C4-2B (cell line): ENCODE measurements at regions not wholly inside any gene's neighbourhood (a gene's known extent, or its start where the extent isn't known, plus 50 kb on each side); places are given as distances from the start of the nearest gene placed in this dataset.

Experiments used
- H3K27ac ChIP-seq: fragments of 450-650 bp; 2 replicates; pipeline ENCODE4 v1.5.1; 2017
- ZFX ChIP-seq: fragments of 450-650 bp; IDR thresholded peaks from 2 replicates; pipeline ENCODE4 v1.6.1; 2017
- TF ChIP-seq, protein P1 (sequence below): fragments of 450-650 bp; conservative IDR thresholded peaks from 2 replicates; pipeline ENCODE4 v1.5.1; 2017; ENCODE audit warnings: mild to moderate bottlenecking

DNA sequence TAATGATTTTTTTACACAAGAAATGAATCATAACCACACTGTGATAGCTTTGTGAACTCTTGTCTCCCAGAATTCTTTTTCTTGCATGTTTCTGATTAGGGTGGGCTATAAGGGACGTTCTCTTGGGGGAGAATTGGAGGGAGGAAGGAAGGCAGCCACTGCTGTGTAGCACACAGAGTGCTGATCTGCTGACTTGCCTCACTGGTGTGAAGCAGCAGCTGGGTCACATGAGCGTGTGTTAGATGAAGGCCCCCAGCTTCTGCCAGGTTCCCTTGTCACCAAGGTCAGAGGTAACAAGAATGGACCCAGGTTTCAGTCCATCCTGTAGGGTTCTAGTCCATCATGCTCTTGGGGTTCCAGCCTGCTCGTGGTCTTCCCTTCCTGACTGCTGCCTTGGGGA is 107.4 kb upstream of the GLI2 start:
- TF ChIP-seq, protein P1, sequence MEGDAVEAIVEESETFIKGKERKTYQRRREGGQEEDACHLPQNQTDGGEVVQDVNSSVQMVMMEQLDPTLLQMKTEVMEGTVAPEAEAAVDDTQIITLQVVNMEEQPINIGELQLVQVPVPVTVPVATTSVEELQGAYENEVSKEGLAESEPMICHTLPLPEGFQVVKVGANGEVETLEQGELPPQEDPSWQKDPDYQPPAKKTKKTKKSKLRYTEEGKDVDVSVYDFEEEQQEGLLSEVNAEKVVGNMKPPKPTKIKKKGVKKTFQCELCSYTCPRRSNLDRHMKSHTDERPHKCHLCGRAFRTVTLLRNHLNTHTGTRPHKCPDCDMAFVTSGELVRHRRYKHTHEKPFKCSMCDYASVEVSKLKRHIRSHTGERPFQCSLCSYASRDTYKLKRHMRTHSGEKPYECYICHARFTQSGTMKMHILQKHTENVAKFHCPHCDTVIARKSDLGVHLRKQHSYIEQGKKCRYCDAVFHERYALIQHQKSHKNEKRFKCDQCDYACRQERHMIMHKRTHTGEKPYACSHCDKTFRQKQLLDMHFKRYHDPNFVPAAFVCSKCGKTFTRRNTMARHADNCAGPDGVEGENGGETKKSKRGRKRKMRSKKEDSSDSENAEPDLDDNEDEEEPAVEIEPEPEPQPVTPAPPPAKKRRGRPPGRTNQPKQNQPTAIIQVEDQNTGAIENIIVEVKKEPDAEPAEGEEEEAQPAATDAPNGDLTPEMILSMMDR = no peak
- no peak for TF ChIP-seq ZFX

DNA sequence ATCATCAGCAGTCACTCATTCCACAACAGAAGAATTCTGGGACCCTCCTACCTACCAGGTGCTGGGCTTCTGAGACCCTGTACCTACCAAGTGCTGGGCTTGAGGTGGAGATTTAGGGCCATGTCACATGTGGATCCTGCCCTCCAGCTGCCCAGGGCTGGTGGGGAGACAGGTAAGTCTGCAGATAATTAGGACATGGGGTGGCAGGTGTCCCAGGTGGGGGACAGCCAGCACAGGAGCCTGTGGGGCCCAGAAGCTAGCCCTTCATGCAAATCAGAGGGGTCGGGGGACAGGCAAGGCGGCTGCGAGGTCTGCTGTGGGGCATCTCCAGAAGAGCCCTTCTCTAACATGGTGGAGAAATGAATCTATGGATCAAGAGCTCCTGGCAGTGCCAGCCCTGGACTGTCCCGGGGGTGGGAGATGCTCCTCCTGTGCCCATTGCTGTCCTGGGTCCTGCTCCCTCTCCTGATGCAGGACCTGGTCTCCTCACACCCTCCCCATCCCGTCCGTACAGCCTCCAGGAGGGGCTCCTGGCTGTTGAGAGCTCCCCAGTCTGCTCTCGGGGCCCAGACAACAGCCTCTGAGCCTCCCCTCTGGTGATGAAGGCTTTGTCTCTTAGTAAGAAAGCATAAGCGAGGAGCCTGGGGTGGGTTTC is 106.3 kb upstream of the GLI2 start:
- H3K27ac ChIP-seq = peak overlapping the region; percentile 81
- TF ChIP-seq ZFX = no peak
- TF ChIP-seq, protein P1 = no peak

More for the DNA sequence above, 107.4 kb upstream of the GLI2 start:
- no peak overlapping the region for H3K27ac ChIP-seq

DNA sequence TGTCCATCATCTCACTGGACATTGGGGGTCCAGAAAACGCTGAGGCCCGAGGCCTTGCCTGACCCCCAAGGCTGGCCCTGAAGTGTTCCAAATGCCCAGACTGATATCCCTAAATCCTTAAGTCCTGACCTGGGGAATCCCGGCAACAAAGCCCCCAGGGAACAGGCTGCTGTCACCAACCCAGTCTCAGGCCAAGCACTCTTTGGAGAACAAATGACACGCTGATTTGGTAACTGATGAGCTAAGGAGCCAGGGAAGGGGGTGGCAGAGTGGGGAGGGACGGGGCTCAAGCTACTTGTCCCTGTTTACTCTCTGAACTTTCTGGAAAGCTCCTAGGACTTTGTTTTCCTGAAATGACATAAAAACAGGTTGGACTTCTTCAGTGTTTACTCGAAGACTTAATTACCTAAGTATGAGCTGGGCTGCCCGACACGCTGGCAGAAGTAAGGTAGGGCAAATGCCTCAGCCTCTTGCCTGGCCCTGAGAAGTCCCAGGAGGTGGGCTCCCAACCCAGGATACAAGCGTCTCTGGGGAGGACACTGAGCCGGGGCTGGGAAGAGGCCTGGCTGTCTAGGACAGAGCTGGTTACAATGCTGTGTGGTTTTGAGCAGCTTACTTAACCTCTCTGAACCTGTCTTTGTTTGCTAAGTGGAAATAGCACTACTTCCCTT is 105.5 kb upstream of the GLI2 start:
- no peak for TF ChIP-seq ZFX
- TF ChIP-seq, protein P1 = no peak
- H3K27ac ChIP-seq = peak overlapping the region; percentile 81

DNA sequence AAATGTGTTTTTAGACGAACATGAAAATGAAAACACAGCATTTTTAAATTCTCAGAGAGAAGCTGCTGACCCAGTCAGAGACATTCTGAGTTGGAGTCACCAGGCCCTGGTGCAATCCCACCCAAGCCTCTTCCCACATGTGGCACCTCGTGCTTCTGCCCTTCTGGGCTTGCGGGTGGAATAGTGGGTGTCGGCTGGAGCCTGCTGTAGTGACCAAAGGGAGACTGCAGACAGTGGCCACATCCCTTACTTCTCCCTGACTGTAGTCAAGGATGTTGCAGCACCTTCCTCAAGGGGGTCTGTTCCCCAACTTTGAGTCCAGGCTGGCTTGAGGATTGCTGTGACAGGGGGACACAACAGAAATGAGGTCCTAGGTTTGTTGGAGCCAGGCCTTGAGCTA is 104.4 kb upstream of the GLI2 start:
- TF ChIP-seq ZFX = no peak
- TF ChIP-seq, protein P1 = no peak
- peak overlapping the region; percentile 81 for H3K27ac ChIP-seq

DNA sequence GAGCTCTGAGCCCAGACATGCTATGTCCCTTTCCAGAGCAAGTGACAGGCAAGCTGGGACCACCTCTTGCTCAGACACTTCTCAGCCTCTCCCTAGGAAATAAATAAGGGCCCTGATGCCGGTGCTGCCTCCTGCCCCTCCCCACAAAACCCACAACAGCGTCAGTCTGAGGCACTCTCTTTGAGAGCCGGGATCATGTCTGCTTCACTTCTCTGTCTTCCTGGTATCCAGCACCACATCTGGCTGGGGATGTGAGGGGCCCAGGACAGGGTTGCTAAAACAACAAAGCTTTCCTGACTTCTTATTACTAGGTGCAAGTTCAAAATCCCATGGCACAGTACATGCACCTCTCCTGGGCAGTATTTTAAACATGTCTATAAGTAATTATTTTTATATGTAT is 103.9 kb upstream of the GLI2 start:
- peak overlapping the region; percentile 81 for H3K27ac ChIP-seq
- TF ChIP-seq, protein P1 = no peak

DNA sequence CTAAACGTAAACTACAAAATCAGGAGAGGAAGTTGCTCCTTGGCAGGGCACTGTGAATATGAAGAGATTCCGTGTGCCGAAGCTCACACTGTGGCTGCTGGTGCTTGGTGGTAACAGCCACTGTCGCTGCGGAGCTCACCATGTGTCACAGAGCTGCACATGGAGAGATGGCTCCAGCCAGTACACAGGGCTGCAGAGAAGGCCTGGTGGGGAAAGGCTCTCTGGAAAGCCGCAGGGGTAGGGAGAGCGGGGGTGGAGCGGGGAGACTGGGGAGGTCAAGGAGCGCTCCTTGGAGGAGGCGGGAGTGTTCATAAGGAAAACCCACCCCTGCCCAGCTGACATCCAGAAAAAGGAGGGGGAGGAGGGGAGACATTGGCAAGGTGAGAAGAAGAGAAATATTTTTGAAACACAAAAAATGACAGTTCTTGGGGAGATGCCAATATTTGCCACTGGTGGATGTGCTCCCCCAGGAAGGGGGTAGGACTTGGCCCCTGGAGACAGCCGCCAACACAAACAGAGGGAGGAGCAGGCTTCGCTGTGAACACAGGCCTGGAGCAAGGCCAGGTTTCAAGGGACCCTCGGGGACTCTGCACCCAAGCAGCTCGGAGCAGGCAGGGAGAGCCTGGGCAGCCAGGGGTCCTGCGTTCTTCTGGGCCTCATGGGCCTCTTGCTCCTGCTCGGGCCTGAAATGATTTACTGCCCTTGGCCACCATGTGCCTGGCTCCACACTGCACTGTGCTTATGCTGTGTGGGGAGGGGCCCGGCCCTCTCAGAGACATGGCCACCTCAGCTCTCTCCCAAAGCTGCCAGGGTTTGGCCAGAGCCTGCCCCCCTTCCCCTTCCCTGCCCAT is 102.6 kb upstream of the GLI2 start:
- peak overlapping the region; percentile 2; the same call in 1 of the 2 replicates for H3K27ac ChIP-seq
- TF ChIP-seq ZFX = no peak
- TF ChIP-seq, protein P1 = no peak

DNA sequence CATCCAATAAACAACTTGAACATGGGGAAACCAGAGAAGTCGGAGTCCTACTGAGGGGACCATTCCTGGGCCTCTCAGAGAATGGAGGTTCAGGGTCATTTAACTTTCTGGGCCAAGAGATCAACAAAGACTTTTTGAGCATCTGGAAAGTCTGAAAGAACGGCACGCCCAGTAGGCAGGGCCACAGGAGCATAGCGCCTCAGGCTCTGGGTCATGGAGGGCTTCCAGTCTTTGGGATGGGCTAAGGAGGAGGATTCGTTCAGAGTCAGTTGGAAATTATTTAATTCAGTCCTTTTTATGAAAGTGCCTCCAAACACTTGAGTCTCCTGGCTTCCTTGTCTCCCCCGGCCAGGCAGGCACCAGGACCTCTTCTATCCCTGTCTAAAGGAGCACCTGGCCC is 101.1 kb upstream of the GLI2 start:
- no peak for TF ChIP-seq ZFX
- TF ChIP-seq, protein P1 = no peak
- no peak overlapping the region for H3K27ac ChIP-seq
